ENCODE measurements at regions not wholly inside any gene's neighbourhood (a gene's known extent, or its start where the extent isn't known, plus 50 kb on each side); places are given as distances from the start of the nearest gene placed in this dataset.

DNA sequence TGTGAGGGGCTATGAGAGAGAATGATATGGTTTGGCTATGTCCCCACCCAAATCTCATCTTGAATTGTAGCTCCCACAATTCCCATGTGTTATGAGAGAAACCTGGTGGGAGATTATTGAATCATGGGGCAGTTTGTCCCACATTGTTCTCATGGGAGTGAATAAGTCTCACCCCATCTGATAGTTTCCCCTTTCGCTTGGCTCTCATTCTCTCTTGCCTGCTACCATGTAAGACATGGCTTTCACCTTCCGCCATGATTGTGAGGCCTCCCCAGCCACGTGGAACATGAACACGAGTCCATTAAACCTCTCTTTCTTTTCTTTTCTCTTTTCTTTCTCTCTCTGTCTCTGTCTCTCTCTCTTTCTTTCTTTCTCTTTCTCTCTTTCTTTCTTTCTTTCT, 743.4 kb upstream of the CTNND2 start:
- TF ChIP-seq, protein P1, sequence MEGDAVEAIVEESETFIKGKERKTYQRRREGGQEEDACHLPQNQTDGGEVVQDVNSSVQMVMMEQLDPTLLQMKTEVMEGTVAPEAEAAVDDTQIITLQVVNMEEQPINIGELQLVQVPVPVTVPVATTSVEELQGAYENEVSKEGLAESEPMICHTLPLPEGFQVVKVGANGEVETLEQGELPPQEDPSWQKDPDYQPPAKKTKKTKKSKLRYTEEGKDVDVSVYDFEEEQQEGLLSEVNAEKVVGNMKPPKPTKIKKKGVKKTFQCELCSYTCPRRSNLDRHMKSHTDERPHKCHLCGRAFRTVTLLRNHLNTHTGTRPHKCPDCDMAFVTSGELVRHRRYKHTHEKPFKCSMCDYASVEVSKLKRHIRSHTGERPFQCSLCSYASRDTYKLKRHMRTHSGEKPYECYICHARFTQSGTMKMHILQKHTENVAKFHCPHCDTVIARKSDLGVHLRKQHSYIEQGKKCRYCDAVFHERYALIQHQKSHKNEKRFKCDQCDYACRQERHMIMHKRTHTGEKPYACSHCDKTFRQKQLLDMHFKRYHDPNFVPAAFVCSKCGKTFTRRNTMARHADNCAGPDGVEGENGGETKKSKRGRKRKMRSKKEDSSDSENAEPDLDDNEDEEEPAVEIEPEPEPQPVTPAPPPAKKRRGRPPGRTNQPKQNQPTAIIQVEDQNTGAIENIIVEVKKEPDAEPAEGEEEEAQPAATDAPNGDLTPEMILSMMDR (IDR thresholded peaks at IDR 0.05), result no peak
- no peak for TF ChIP-seq POLR2AphosphoS5 (IDR thresholded peaks at IDR 0.05)
- TF ChIP-seq POLR2A (IDR thresholded peaks at IDR 0.05; ENCODE audit: low read depth), result no peak
- no peak for TF ChIP-seq EP300 (IDR thresholded peaks at IDR 0.05)

All from esophagus muscularis mucosa (tissue), 4 donors.